Osteoblast (primary cell): ENCODE measurements at regions not wholly inside any gene's neighbourhood (a gene's known extent, or its start where the extent isn't known, plus 50 kb on each side); places are given as distances from the start of the nearest gene placed in this dataset.
"Not testable (repeated sequence)": the region's sequence is repeated elsewhere in the genome, so short reads cannot be mapped to it uniquely, and the experiment has no call there.

Source experiments
- DNase-seq: peaks from one replicate; pipeline ENCODE4 v3.0.0; 2011; ENCODE audit warnings: low spot score, mixed read lengths; ENCODE audit not compliant: insufficient read length; ENCODE audit errors: missing footprints
- H2AFZ ChIP-seq: 2 replicates; pipeline ENCODE4 v1.6.0; 2011; ENCODE audit warnings: mild to moderate bottlenecking, low read length
- H3K27ac ChIP-seq: 2 replicates; pipeline ENCODE4 v1.5.1; 2011; ENCODE audit warnings: mild to moderate bottlenecking, low read depth, low read length, moderate library complexity
- H3K27me3 ChIP-seq: 2 replicates; pipeline ENCODE4 v1.6.0; 2012; ENCODE audit warnings: mild to moderate bottlenecking, control low read depth, inconsistent platforms, low read length, moderate library complexity; ENCODE audit not compliant: insufficient read depth
- H3K36me3 ChIP-seq: 2 replicates; pipeline ENCODE4 v1.5.1; 2011; ENCODE audit warnings: mild to moderate bottlenecking, low read length, control low read depth, moderate library complexity; ENCODE audit not compliant: insufficient read depth
- H3K4me1 ChIP-seq: 2 replicates; pipeline ENCODE4 v1.5.1; 2011; ENCODE audit warnings: mild to moderate bottlenecking, low read length, control low read depth, moderate library complexity; ENCODE audit not compliant: insufficient read depth
- H3K4me2 ChIP-seq: 2 replicates; pipeline ENCODE4 v1.6.0; 2011; ENCODE audit warnings: mild to moderate bottlenecking, low read length; ENCODE audit not compliant: insufficient read depth
- H3K4me3 ChIP-seq: fragments of 200-600 bp; sonication (generic); 3 replicates; pipeline ENCODE4 v1.5.1; 2012; ENCODE audit warnings: mild to moderate bottlenecking, low read length, inconsistent platforms; ENCODE audit not compliant: insufficient read depth
- H3K79me2 ChIP-seq: 2 replicates; pipeline ENCODE4 v1.6.0; 2012; ENCODE audit warnings: mild to moderate bottlenecking, low read length, control low read depth, inconsistent platforms; ENCODE audit not compliant: insufficient read depth
- H3K9me3 ChIP-seq: 2 replicates; pipeline ENCODE4 v1.5.1; 2011; ENCODE audit warnings: low read depth, low read length, control low read depth
- H4K20me1 ChIP-seq: 2 replicates; pipeline ENCODE4 v1.6.0; 2012; ENCODE audit warnings: mild to moderate bottlenecking, low read length, control low read depth; ENCODE audit not compliant: insufficient read depth
- CTCF ChIP-seq: IDR thresholded peaks from 2 replicates; pipeline ENCODE4 v1.5.1; 2011; ENCODE audit warnings: mild to moderate bottlenecking, low read depth, low read length, moderate library complexity; ENCODE audit errors: extremely low read depth

DNA sequence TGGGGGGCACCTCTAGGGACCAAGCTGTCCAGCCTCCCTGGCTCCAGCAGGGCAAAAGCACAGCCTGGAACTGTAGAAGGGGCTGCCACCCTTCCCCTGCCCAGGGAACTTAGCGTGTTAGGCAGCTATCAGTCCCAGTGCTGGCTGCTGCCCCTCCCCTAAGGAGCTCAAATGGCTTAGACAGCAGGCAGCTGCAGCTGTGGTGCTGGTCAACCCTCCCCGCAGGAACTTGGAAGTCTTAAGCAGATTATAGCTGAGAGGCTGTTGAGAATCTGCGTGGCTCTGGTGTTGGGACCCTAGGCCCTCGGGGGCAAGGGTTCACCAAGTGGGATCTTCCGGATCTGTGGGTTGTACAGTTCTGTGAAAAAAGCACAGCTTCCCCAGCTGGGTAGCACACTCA, 536.5 kb upstream of the CDH10 start:
- H4K20me1 ChIP-seq, result no peaks in the 10 kb centered on the region
- no peak overlapping the region for H3K4me2 ChIP-seq
- H3K4me1 ChIP-seq, result no peaks in the 10 kb centered on the region
- no peak for DNase-seq
- H3K9me3 ChIP-seq, result no peaks in the 10 kb centered on the region
- H3K79me2 ChIP-seq, result no peaks in the 10 kb centered on the region
- no peaks in the 10 kb centered on the region for H3K27me3 ChIP-seq
- no peak overlapping the region for H3K4me3 ChIP-seq
- no peak for TF ChIP-seq CTCF
- H3K27ac ChIP-seq, result no peak overlapping the region
- no peak overlapping the region for H2AFZ ChIP-seq
- H3K36me3 ChIP-seq, result no peaks in the 10 kb centered on the region

GRCh38 chr5:25162616-25163015, 517.8 kb upstream of the CDH10 start:
- DNase-seq, H2AFZ ChIP-seq, H3K36me3 ChIP-seq, H3K9me3 ChIP-seq, H3K27ac ChIP-seq, H3K4me1 ChIP-seq, H3K79me2 ChIP-seq, H3K27me3 ChIP-seq, H3K4me3 ChIP-seq, H3K4me2 ChIP-seq, H4K20me1 ChIP-seq: not testable (repeated sequence)

DNA sequence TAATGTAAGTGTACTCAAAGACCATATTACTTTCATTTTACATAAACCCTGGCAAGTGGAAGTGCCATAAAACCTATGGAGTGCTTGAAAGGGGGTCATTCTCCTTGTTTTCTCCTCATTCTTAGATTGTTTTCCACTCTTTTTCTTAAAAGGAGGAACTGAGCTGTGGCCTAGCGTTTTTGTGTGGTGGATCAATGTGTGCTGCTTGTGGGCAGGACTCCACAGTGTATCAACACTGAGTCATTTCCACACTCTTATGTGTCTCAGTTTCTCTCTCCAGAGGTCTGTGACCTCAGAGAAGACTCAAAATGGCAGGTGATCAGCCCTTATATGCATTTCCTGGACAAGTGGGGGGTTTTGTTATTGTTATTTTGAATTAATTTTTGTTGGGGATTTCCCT, 516.1 kb upstream of the CDH10 start:
- no peaks in the 10 kb centered on the region for H3K79me2 ChIP-seq
- DNase-seq, result no peak

GRCh38 chr5:25150819-25151218, 506.0 kb upstream of the CDH10 start:
- Histone ChIP-seq H3K4me2 (no peak overlapping the region), H3K27ac (no peak overlapping the region), H3K4me1 (no peaks in the 10 kb centered on the region), H4K20me1 (no peaks in the 10 kb centered on the region), H3K27me3 (no peaks in the 10 kb centered on the region), H3K79me2 (no peaks in the 10 kb centered on the region), H3K36me3 (no peaks in the 10 kb centered on the region), H3K9me3 (peaks cover 2% of the 10 kb centered on the region), H2AFZ (no peak overlapping the region), H3K4me3 (no peak overlapping the region)
- no peak for DNase-seq
- no peak for TF ChIP-seq CTCF

More for the DNA sequence above, 516.1 kb upstream of the CDH10 start:
- Histone ChIP-seq H3K27me3 (no peaks in the 10 kb centered on the region), H3K4me2 (no peak overlapping the region), H3K27ac (no peak overlapping the region), H3K4me1 (no peaks in the 10 kb centered on the region), H2AFZ (no peak overlapping the region), H3K4me3 (no peak overlapping the region), H3K36me3 (no peaks in the 10 kb centered on the region), H4K20me1 (no peaks in the 10 kb centered on the region), H3K9me3 (no peaks in the 10 kb centered on the region)
- TF ChIP-seq CTCF, result no peak

GRCh38 chr5:25128606-25129005, 483.8 kb upstream of the CDH10 start:
- no peaks in the 10 kb centered on the region for H3K9me3 ChIP-seq
- no peak for TF ChIP-seq CTCF
- H3K27ac ChIP-seq, result no peak overlapping the region
- no peak for DNase-seq
- H3K27me3 ChIP-seq, result no peaks in the 10 kb centered on the region
- H3K36me3 ChIP-seq, result no peaks in the 10 kb centered on the region
- H3K79me2 ChIP-seq, result no peaks in the 10 kb centered on the region
- H4K20me1 ChIP-seq, result no peaks in the 10 kb centered on the region
- H3K4me2 ChIP-seq, result no peak overlapping the region
- no peak overlapping the region for H3K4me3 ChIP-seq
- H2AFZ ChIP-seq, result no peak overlapping the region
- no peaks in the 10 kb centered on the region for H3K4me1 ChIP-seq
